ENCODE measurements at regions not wholly inside any gene's neighbourhood (a gene's known extent, or its start where the extent isn't known, plus 50 kb on each side); places are given as distances from the start of the nearest gene placed in this dataset.
A peak's percentile ranks its signal among the peaks of the same experiment; 100 is the strongest.
"Not testable (repeated sequence)": the region's sequence is repeated elsewhere in the genome, so short reads cannot be mapped to it uniquely, and the experiment has no call there.

- peak in 1 of 2 experiments; percentile 0 for DNase-seq
Measured at GRCh38 chr4:117577686-117578311, 456.5 kb upstream of the NDST3 start.

GRCh38 chr4:117588771-117589170 is 445.5 kb upstream of the NDST3 start:
- DNase-seq = peak; percentile 3 to 63

- DNase-seq = no peak
Measured at GRCh38 chr4:117596917-117597480, 437.3 kb upstream of the NDST3 start.

- not testable (repeated sequence) for DNase-seq
Measured at GRCh38 chr4:117599393-117599792, 434.9 kb upstream of the NDST3 start.

GRCh38 chr4:117600936-117601335 is 433.4 kb upstream of the NDST3 start:
- DNase-seq = not testable (repeated sequence)

- DNase-seq = no peak
Measured at GRCh38 chr4:117610706-117611308, 423.5 kb upstream of the NDST3 start.

GRCh38 chr4:117621673-117622072 is 412.6 kb upstream of the NDST3 start:
- no peak for DNase-seq

- no peak for DNase-seq
Measured at GRCh38 chr4:117623326-117623725, 411.0 kb upstream of the NDST3 start.

GRCh38 chr4:117626664-117627063 is 407.6 kb upstream of the NDST3 start:
- DNase-seq = no peak

GRCh38 chr4:117634716-117635115 is 399.6 kb upstream of the NDST3 start:
- no peak for DNase-seq

- no peak for DNase-seq
Measured at GRCh38 chr4:117637347-117637746, 396.9 kb upstream of the NDST3 start.

GRCh38 chr4:117640836-117641235 is 393.4 kb upstream of the NDST3 start:
- DNase-seq = no peak

- DNase-seq = no peak
Measured at GRCh38 chr4:117641519-117641918, 392.8 kb upstream of the NDST3 start.

GRCh38 chr4:117654079-117654478 is 380.2 kb upstream of the NDST3 start:
- DNase-seq = no peak

- no peak for DNase-seq
Measured at GRCh38 chr4:117660668-117661067, 373.6 kb upstream of the NDST3 start.

GRCh38 chr4:117661091-117662072 is 372.9 kb upstream of the NDST3 start:
- no peak for DNase-seq

- DNase-seq = no peak
Measured at GRCh38 chr4:117664706-117665444, 369.4 kb upstream of the NDST3 start.

GRCh38 chr4:117676153-117676552 is 358.1 kb upstream of the NDST3 start:
- no peak for DNase-seq

- DNase-seq = no peak
Measured at GRCh38 chr4:117678861-117679260, 355.4 kb upstream of the NDST3 start.

GRCh38 chr4:117691572-117692351 is 342.5 kb upstream of the NDST3 start:
- DNase-seq = peak in 1 of 2 experiments; percentile 48

- peak in 1 of 2 experiments; percentile 31 for DNase-seq
Measured at GRCh38 chr4:117692538-117692937, 341.7 kb upstream of the NDST3 start.

GRCh38 chr4:117699595-117699994 is 334.7 kb upstream of the NDST3 start:
- no peak for DNase-seq
